HEK293 (cell line): ENCODE measurements at regions not wholly inside any gene's neighbourhood (a gene's known extent, or its start where the extent isn't known, plus 50 kb on each side); places are given as distances from the start of the nearest gene placed in this dataset.

Experiments used
- CTCF ChIA-PET: fragments of 350-600 bp; formaldehyde crosslinking; extraction: SDS; loops from one replicate; lab custom pipeline; 2021; ENCODE audit warnings: antibody characterized with exemption; lab: Yijun Ruan, JAX
- POLR2A ChIA-PET: fragments of 300-600 bp; formaldehyde crosslinking; extraction: SDS; loops from one replicate; lab custom pipeline; 2020; ENCODE audit warnings: antibody characterized with exemption, inconsistent platforms; lab: Yijun Ruan, JAX
- H3K27ac ChIP-seq: fragments of 200-500 bp; sonication (Bioruptor generic); 2 replicates; pipeline ENCODE4 v1.5.1; 2014; ENCODE audit warnings: low read depth, low read length, control low read depth, inconsistent platforms; ENCODE audit errors: extremely low read depth
- H3K36me3 ChIP-seq, 2 experiments: fragments of 200-500 bp in 1 of 2; sonication (Bioruptor generic) in 1 of 2; 1 replicate in 1 of 2; 2 replicates in 1 of 2; pipeline ENCODE4 v1.5.1; 2014 to 2017; ENCODE audit warnings: inconsistent platforms in 2 of 2, low read length in 2 of 2; ENCODE audit not compliant: control insufficient read depth in 2 of 2, insufficient read depth in 1 of 2
- H3K4me1 ChIP-seq: fragments of 200-500 bp; sonication (Bioruptor generic); 2 replicates; pipeline ENCODE4 v1.5.1; 2014; ENCODE audit warnings: mild to moderate bottlenecking, low read length, inconsistent platforms; ENCODE audit not compliant: control insufficient read depth, insufficient read depth
- H3K4me3 ChIP-seq: 2 replicates; pipeline ENCODE4 v1.5.1; 2011; ENCODE audit warnings: low read depth, mild to moderate bottlenecking, control low read depth, low read length, moderate library complexity
- H3K9me3 ChIP-seq: fragments of 200-500 bp; sonication (Bioruptor generic); 2 replicates; pipeline ENCODE4 v1.5.1; 2014; ENCODE audit warnings: low read depth, low read length, inconsistent platforms; ENCODE audit not compliant: control insufficient read depth, insufficient read depth
- HOXA7 ChIP-seq: sonication (generic); formaldehyde crosslinking; IDR thresholded peaks from 2 replicates; pipeline ENCODE4 v1.8.1; 2022; ENCODE audit warnings: missing genetic modification reagents, borderline replicate concordance
- SP2 ChIP-seq: fragments of 450-650 bp; formaldehyde crosslinking; IDR thresholded peaks from 2 replicates; pipeline ENCODE4 v1.5.1; 2016; ENCODE audit warnings: missing biosample characterization, missing genetic modification characterization
- ZFP41 ChIP-seq: fragments of 450-650 bp; formaldehyde crosslinking; IDR thresholded peaks from 2 replicates; pipeline ENCODE4 v1.5.1; 2016; ENCODE audit warnings: missing biosample characterization, missing genetic modification characterization, borderline replicate concordance
- ZFP69B ChIP-seq: fragments of 450-650 bp; formaldehyde crosslinking; IDR thresholded peaks from 2 replicates; pipeline ENCODE4 v1.5.1; 2016; ENCODE audit warnings: missing biosample characterization, missing genetic modification characterization
- ZNF133 ChIP-seq: fragments of 450-650 bp; formaldehyde crosslinking; IDR thresholded peaks from 2 replicates; pipeline ENCODE4 v1.5.1; 2016; ENCODE audit warnings: missing biosample characterization, missing genetic modification characterization
- ZNF157 ChIP-seq: fragments of 450-650 bp; formaldehyde crosslinking; IDR thresholded peaks from 2 replicates; pipeline ENCODE4 v1.5.1; 2016; ENCODE audit warnings: missing biosample characterization, missing genetic modification characterization
- ZNF175 ChIP-seq: fragments of 450-650 bp; formaldehyde crosslinking; IDR thresholded peaks from 2 replicates; pipeline ENCODE4 v1.5.1; 2016; ENCODE audit warnings: missing biosample characterization, missing genetic modification characterization
- ZNF19 ChIP-seq: fragments of 450-650 bp; formaldehyde crosslinking; IDR thresholded peaks from 2 replicates; pipeline ENCODE4; 2016; ENCODE audit warnings: missing biosample characterization, missing genetic modification characterization, low read depth
- ZNF2 ChIP-seq: fragments of 450-650 bp; formaldehyde crosslinking; IDR thresholded peaks from 2 replicates; pipeline ENCODE4 v1.5.1; 2016; ENCODE audit warnings: missing biosample characterization, missing genetic modification characterization
- ZNF274 ChIP-seq, 2 experiments: fragments of 200-500 bp in 1 of 2; fragments of 450-650 bp in 1 of 2; sonication (Bioruptor generic) in 1 of 2; formaldehyde crosslinking in 1 of 2; IDR thresholded peaks; 2 replicates each; pipeline versions ENCODE4 v1.5.1 to v1.6.1; 2014 to 2016; ENCODE audit warnings: borderline replicate concordance in 1 of 2, inconsistent platforms in 1 of 2, low read length in 1 of 2, missing biosample characterization in 1 of 2, missing genetic modification characterization in 1 of 2
- ZNF404 ChIP-seq: fragments of 450-650 bp; formaldehyde crosslinking; IDR thresholded peaks from 2 replicates; pipeline ENCODE4 v1.5.1; 2017; ENCODE audit warnings: missing biosample characterization, missing genetic modification characterization
- ZNF623 ChIP-seq: fragments of 450-650 bp; formaldehyde crosslinking; IDR thresholded peaks from 2 replicates; pipeline ENCODE4 v1.5.1; 2016; ENCODE audit warnings: missing biosample characterization, missing genetic modification characterization
- ZNF707 ChIP-seq: fragments of 450-650 bp; formaldehyde crosslinking; IDR thresholded peaks from 2 replicates; pipeline ENCODE4 v1.5.1; 2016; ENCODE audit warnings: missing biosample characterization, missing genetic modification characterization
- ZNF777 ChIP-seq: fragments of 450-650 bp; formaldehyde crosslinking; IDR thresholded peaks from 2 replicates; pipeline ENCODE4 v1.5.1; 2017; ENCODE audit warnings: missing biosample characterization, missing genetic modification characterization, borderline replicate concordance
- ZSCAN30 ChIP-seq: fragments of 450-650 bp; IDR thresholded peaks from 2 replicates; pipeline ENCODE4 v1.5.1; 2018; ENCODE audit warnings: missing biosample characterization, mild to moderate bottlenecking, missing genetic modification characterization, moderate library complexity
- TF ChIP-seq, protein P1 (sequence below): fragments of 450-650 bp; formaldehyde crosslinking; IDR thresholded peaks from 2 replicates; pipeline ENCODE4 v1.5.1; 2016; ENCODE audit warnings: missing biosample characterization, missing genetic modification characterization, low read depth
- TF ChIP-seq, protein P2 (sequence below): fragments of 450-650 bp; formaldehyde crosslinking; IDR thresholded peaks from 2 replicates; pipeline ENCODE4 v1.5.1; 2016; ENCODE audit warnings: missing biosample characterization, missing genetic modification characterization
- TF ChIP-seq, protein P3 (sequence below): fragments of 450-650 bp; formaldehyde crosslinking; IDR thresholded peaks from 2 replicates; pipeline ENCODE4 v1.5.1; 2016; ENCODE audit warnings: missing biosample characterization, missing genetic modification characterization
- TF ChIP-seq, protein P4 (sequence below): fragments of 450-650 bp; formaldehyde crosslinking; conservative IDR thresholded peaks from 2 replicates; pipeline ENCODE4 v1.5.1; 2016; ENCODE audit warnings: low read depth, missing biosample characterization, missing genetic modification characterization

DNA sequence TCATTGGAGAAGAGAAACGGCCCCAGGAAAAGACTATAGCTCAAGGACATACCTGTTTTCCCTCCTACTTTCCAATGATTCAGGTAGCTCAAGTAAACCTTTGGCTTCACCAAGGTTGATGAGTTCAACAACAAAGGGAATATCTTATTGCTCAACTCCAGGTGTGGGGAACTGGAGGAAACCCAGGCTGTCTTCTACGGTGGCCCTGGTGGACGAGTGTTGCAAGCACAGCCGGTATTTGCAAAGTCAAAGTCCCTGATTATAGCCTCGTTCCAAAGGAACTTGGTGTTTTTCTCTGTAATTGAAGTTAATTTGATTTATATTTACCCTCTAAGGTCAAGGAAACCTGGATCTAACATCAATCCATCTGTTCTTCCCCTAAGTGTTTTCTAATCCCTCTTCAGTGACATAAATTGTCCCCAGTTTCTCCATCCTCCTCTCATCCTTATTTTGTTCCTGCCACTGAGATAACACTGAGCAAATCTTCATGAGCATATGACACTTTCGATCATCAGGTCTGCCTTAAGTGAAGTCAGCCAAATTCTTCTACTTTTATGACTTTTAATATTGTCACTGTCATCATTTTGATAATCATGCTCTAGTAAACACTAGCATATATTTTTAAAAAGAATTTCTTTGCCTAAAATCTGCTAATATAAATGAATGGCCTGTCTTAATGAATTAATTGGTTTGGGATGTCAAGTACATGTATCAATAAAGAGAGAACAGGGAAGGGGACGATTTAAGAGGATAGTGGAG is 174.6 kb upstream of the TBX3 start:
- Histone ChIP-seq H3K4me1 (no peaks in the 10 kb centered on the region), H3K36me3 (no peaks in the 10 kb centered on the region), H3K27ac (no peak overlapping the region), H3K9me3 (no peaks in the 10 kb centered on the region), H3K4me3 (no peak overlapping the region)
- no peak for TF ChIP-seq SP2 (tag by site-specific recombination)
- TF ChIP-seq ZNF777, result no peak
- TF ChIP-seq, protein P1, sequence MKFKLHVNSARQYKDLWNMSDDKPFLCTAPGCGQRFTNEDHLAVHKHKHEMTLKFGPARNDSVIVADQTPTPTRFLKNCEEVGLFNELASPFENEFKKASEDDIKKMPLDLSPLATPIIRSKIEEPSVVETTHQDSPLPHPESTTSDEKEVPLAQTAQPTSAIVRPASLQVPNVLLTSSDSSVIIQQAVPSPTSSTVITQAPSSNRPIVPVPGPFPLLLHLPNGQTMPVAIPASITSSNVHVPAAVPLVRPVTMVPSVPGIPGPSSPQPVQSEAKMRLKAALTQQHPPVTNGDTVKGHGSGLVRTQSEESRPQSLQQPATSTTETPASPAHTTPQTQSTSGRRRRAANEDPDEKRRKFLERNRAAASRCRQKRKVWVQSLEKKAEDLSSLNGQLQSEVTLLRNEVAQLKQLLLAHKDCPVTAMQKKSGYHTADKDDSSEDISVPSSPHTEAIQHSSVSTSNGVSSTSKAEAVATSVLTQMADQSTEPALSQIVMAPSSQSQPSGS (tag by site-specific recombination), result no peak
- no peak for TF ChIP-seq ZNF707 (tag by site-specific recombination)
- TF ChIP-seq HOXA7 (CRISPR knock-in tag), result no peak
- no peak for TF ChIP-seq ZNF133 (tag by site-specific recombination)
- TF ChIP-seq, protein P2, sequence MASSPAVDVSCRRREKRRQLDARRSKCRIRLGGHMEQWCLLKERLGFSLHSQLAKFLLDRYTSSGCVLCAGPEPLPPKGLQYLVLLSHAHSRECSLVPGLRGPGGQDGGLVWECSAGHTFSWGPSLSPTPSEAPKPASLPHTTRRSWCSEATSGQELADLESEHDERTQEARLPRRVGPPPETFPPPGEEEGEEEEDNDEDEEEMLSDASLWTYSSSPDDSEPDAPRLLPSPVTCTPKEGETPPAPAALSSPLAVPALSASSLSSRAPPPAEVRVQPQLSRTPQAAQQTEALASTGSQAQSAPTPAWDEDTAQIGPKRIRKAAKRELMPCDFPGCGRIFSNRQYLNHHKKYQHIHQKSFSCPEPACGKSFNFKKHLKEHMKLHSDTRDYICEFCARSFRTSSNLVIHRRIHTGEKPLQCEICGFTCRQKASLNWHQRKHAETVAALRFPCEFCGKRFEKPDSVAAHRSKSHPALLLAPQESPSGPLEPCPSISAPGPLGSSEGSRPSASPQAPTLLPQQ, result no peak
- TF ChIP-seq ZNF623 (tag by site-specific recombination), result no peak
- no peak for TF ChIP-seq ZNF2 (tag by site-specific recombination)
- TF ChIP-seq ZFP69B (tag by site-specific recombination), result no peak
- TF ChIP-seq, protein P3, sequence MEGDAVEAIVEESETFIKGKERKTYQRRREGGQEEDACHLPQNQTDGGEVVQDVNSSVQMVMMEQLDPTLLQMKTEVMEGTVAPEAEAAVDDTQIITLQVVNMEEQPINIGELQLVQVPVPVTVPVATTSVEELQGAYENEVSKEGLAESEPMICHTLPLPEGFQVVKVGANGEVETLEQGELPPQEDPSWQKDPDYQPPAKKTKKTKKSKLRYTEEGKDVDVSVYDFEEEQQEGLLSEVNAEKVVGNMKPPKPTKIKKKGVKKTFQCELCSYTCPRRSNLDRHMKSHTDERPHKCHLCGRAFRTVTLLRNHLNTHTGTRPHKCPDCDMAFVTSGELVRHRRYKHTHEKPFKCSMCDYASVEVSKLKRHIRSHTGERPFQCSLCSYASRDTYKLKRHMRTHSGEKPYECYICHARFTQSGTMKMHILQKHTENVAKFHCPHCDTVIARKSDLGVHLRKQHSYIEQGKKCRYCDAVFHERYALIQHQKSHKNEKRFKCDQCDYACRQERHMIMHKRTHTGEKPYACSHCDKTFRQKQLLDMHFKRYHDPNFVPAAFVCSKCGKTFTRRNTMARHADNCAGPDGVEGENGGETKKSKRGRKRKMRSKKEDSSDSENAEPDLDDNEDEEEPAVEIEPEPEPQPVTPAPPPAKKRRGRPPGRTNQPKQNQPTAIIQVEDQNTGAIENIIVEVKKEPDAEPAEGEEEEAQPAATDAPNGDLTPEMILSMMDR, result no peak
- TF ChIP-seq, protein P4, sequence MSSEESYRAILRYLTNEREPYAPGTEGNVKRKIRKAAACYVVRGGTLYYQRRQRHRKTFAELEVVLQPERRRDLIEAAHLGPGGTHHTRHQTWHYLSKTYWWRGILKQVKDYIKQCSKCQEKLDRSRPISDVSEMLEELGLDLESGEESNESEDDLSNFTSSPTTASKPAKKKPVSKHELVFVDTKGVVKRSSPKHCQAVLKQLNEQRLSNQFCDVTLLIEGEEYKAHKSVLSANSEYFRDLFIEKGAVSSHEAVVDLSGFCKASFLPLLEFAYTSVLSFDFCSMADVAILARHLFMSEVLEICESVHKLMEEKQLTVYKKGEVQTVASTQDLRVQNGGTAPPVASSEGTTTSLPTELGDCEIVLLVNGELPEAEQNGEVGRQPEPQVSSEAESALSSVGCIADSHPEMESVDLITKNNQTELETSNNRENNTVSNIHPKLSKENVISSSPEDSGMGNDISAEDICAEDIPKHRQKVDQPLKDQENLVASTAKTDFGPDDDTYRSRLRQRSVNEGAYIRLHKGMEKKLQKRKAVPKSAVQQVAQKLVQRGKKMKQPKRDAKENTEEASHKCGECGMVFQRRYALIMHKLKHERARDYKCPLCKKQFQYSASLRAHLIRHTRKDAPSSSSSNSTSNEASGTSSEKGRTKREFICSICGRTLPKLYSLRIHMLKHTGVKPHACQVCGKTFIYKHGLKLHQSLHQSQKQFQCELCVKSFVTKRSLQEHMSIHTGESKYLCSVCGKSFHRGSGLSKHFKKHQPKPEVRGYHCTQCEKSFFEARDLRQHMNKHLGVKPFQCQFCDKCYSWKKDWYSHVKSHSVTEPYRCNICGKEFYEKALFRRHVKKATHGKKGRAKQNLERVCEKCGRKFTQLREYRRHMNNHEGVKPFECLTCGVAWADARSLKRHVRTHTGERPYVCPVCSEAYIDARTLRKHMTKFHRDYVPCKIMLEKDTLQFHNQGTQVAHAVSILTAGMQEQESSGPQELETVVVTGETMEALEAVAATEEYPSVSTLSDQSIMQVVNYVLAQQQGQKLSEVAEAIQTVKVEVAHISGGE (tag by site-specific recombination), result no peak
- TF ChIP-seq ZNF175 (tag by site-specific recombination), result no peak
- no peak for TF ChIP-seq ZNF274 (IDR thresholded peaks at IDR 0.05; ENCODE audit: low read length)
- TF ChIP-seq ZNF274 (tag by site-specific recombination; IDR thresholded peaks at IDR 0.05; ENCODE audit: borderline replicate concordance), result no peak
- TF ChIP-seq ZNF19 (tag by site-specific recombination), result no peak
- no peak for TF ChIP-seq ZFP41 (tag by site-specific recombination)
- TF ChIP-seq ZNF404 (tag by site-specific recombination), result no peak
- TF ChIP-seq ZSCAN30 (tag by site-specific recombination), result no peak
- TF ChIP-seq ZNF157, result no peak
- ChIA-PET POLR2A (no interaction called here), CTCF (interaction anchor here (0.6 kb wide), 1 partner anchor 27 kb away, joined by 3 read pairs; no protein-coding TSS in a partner anchor)
